Mesendoderm (in vitro differentiated cells): ENCODE measurements at regions not wholly inside any gene's neighbourhood (a gene's known extent, or its start where the extent isn't known, plus 50 kb on each side); places are given as distances from the start of the nearest gene placed in this dataset.

Source experiments
- DNase-seq: peaks from one replicate; pipeline ENCODE4 v3.0.0; 2013
- H2AK5ac ChIP-seq: 2 replicates; pipeline ENCODE4 v1.6.1; 2013; ENCODE audit warnings: low read length, inconsistent platforms
- H2BK120ac ChIP-seq: 2 replicates; pipeline ENCODE4 v1.6.1; 2013; ENCODE audit warnings: low read depth, mild to moderate bottlenecking, low read length, moderate library complexity, mixed read lengths
- H2BK15ac ChIP-seq: replicated peaks from 2 replicates; pipeline ENCODE4 v1.6.1; 2013; ENCODE audit warnings: low read depth, mild to moderate bottlenecking, moderate library complexity
- H2BK5ac ChIP-seq: 2 replicates; pipeline ENCODE4 v1.6.1; 2013; ENCODE audit warnings: low read length, inconsistent platforms
- H3K18ac ChIP-seq: 2 replicates; pipeline ENCODE4 v1.6.1; 2013; ENCODE audit warnings: mild to moderate bottlenecking, low read length, mixed read lengths
- H3K23ac ChIP-seq: one replicate; pipeline ENCODE4 v1.6.1; 2013; ENCODE audit warnings: low read length
- H3K27ac ChIP-seq: 2 replicates; pipeline ENCODE4 v1.5.1; 2013; ENCODE audit warnings: low read depth, mild to moderate bottlenecking, inconsistent platforms, low read length, moderate library complexity
- H3K27me3 ChIP-seq: 2 replicates; pipeline ENCODE4 v1.6.1; 2013; ENCODE audit warnings: low read length, control low read depth, mild to moderate bottlenecking, inconsistent platforms; ENCODE audit not compliant: insufficient read depth, poor library complexity
- H3K36me3 ChIP-seq: 2 replicates; pipeline ENCODE4 v1.6.1; 2013; ENCODE audit warnings: low read length, inconsistent platforms; ENCODE audit not compliant: control insufficient read depth, insufficient read depth
- H3K4ac ChIP-seq: one replicate; pipeline ENCODE4 v1.6.1; 2013; ENCODE audit warnings: low read depth, mild to moderate bottlenecking, low read length, moderate library complexity
- H3K4me1 ChIP-seq: 2 replicates; pipeline ENCODE4 v1.6.1; 2013; ENCODE audit warnings: low read depth, low read length, inconsistent platforms; ENCODE audit not compliant: control insufficient read depth
- H3K4me2 ChIP-seq: 2 replicates; pipeline ENCODE4 v1.6.1; 2013; ENCODE audit warnings: low read length
- H3K4me3 ChIP-seq: 2 replicates; pipeline ENCODE4 v1.5.1; 2013; ENCODE audit warnings: mild to moderate bottlenecking, low read length
- H3K56ac ChIP-seq: one replicate; pipeline ENCODE4 v1.6.1; 2013; ENCODE audit warnings: low read length
- H3K79me1 ChIP-seq: 2 replicates; pipeline ENCODE4 v1.6.1; 2013; ENCODE audit warnings: low read length, inconsistent platforms
- H3K79me2 ChIP-seq: 2 replicates; pipeline ENCODE4 v1.6.1; 2013; ENCODE audit warnings: mild to moderate bottlenecking, low read length; ENCODE audit not compliant: control insufficient read depth, insufficient read depth
- H3K9ac ChIP-seq: 2 replicates; pipeline ENCODE4 v1.6.1; 2013; ENCODE audit warnings: low read length, inconsistent platforms
- H4K5ac ChIP-seq: one replicate; pipeline ENCODE4 v1.6.1; 2013; ENCODE audit warnings: low read length
- H4K8ac ChIP-seq: one replicate; pipeline ENCODE4 v1.6.1; 2013; ENCODE audit warnings: low read depth, mild to moderate bottlenecking, control low read depth, low read length, moderate library complexity
- WGBS: extraction: QIAGEN DNeasy Blood & Tissue Kit; methylation state at CpG from one replicate; pipeline ENCODE4 v1.1.7; 2013; ENCODE audit warnings: low lambda C conversion rate, missing lambda C conversion rate; ENCODE audit not compliant: insufficient coverage; ENCODE audit errors: extremely low coverage; 5-methylcytosine and 5-hydroxymethylcytosine counted together

- Histone ChIP-seq H3K4me3 (no peak overlapping the region), H3K23ac (no peak overlapping the region), H4K5ac (no peak overlapping the region), H3K79me1 (no peaks in the 10 kb centered on the region), H2BK5ac (no peak overlapping the region), H3K4me1 (no peaks in the 10 kb centered on the region), H3K18ac (no peak overlapping the region), H3K56ac (no peak overlapping the region), H2BK15ac (no peak overlapping the region), H4K8ac (no peak overlapping the region), H2BK120ac (no peak overlapping the region), H3K79me2 (no peaks in the 10 kb centered on the region), H3K36me3 (no peaks in the 10 kb centered on the region), H3K9ac (no peak overlapping the region), H3K4ac (no peak overlapping the region), H3K27me3 (no peaks in the 10 kb centered on the region), H3K27ac (no peak overlapping the region), H2AK5ac (no peak overlapping the region), H3K4me2 (no peak overlapping the region)
- DNase-seq: no peak
- WGBS: no CpG with 5 or more reads among the region's 1 CpG
These were observed 331.9 kb upstream of the GRIA1 start for GRCh38 chr5:153158608-153159007.

GRCh38 chr5:153159616-153160015, 330.9 kb upstream of the GRIA1 start:
- H2BK15ac ChIP-seq: no peak overlapping the region
- no peaks in the 10 kb centered on the region for H3K4me1 ChIP-seq
- no peak overlapping the region for H2AK5ac ChIP-seq
- H2BK120ac ChIP-seq: no peak overlapping the region
- no peak overlapping the region for H2BK5ac ChIP-seq
- H3K79me1 ChIP-seq: no peaks in the 10 kb centered on the region
- DNase-seq: no peak
- H4K8ac ChIP-seq: no peak overlapping the region
- no peak overlapping the region for H3K4me2 ChIP-seq
- no peaks in the 10 kb centered on the region for H3K27me3 ChIP-seq
- no peak overlapping the region for H3K23ac ChIP-seq
- H3K56ac ChIP-seq: no peak overlapping the region
- no peak overlapping the region for H3K4ac ChIP-seq
- no peak overlapping the region for H3K4me3 ChIP-seq
- H3K27ac ChIP-seq: no peak overlapping the region
- no peak overlapping the region for H3K18ac ChIP-seq
- no peak overlapping the region for H3K9ac ChIP-seq
- WGBS: no CpG with 5 or more reads among the region's 3 CpGs
- no peaks in the 10 kb centered on the region for H3K36me3 ChIP-seq
- no peak overlapping the region for H4K5ac ChIP-seq
- H3K79me2 ChIP-seq: no peaks in the 10 kb centered on the region

DNA sequence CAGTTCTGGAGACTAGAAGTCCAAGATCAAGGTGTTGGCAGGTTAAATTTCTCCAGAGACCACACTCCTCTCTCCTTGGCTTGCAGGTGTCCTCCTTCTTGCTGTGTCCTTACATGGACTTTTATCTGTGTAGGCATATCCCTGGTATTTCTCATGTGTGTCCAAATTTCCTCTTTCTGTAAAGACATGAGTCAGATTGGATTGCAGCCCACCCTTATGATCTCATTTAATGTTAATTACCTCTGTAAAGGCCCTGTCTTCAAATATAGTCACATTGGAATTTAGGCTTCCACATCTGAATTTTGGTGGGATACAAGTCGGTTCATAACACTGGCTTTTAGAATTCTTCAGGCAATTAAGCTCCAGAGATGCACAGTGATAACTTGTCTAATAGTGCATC, 322.2 kb upstream of the GRIA1 start:
- H3K4me3 ChIP-seq: no peak overlapping the region
- no peak overlapping the region for H3K27ac ChIP-seq
- H2BK15ac ChIP-seq: no peak overlapping the region
- no peak overlapping the region for H4K8ac ChIP-seq
- no peak overlapping the region for H3K4ac ChIP-seq
- no peaks in the 10 kb centered on the region for H3K79me1 ChIP-seq
- H3K18ac ChIP-seq: no peak overlapping the region
- WGBS: no CpG with 5 or more reads among the region's 1 CpG
- no peak overlapping the region for H2AK5ac ChIP-seq
- no peak overlapping the region for H3K56ac ChIP-seq
- no peaks in the 10 kb centered on the region for H3K27me3 ChIP-seq
- H4K5ac ChIP-seq: no peak overlapping the region
- DNase-seq: no peak
- H2BK120ac ChIP-seq: no peak overlapping the region
- H3K4me2 ChIP-seq: no peak overlapping the region
- no peak overlapping the region for H2BK5ac ChIP-seq
- H3K9ac ChIP-seq: no peak overlapping the region
- no peaks in the 10 kb centered on the region for H3K36me3 ChIP-seq
- H3K79me2 ChIP-seq: no peaks in the 10 kb centered on the region
- no peak overlapping the region for H3K23ac ChIP-seq
- H3K4me1 ChIP-seq: no peaks in the 10 kb centered on the region

- H2BK15ac ChIP-seq: no peak overlapping the region
- H3K4me2 ChIP-seq: no peak overlapping the region
- no CpG with 5 or more reads among the region's 1 CpG for WGBS
These were observed 303.0 kb upstream of the GRIA1 start for GRCh38 chr5:153187503-153187902.

DNA sequence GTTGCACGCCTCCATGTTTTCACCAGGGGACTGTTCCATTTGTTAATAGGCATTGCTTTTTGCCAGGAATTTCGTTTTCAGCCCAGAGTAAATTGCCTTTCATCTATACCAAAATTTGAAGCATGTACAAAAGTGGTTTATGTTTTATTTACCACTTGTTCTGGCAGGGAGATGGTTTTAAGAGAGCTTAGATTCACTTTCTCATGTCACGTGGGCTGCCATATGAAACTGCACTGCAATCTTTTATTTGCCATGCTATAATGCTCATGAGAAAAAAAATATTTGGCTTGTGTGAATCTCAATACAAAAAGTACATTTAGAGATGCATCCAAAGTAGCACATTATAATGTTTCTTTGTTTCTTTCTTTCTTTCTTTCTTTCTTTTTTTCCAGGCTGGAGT, 284.1 kb upstream of the GRIA1 start:
- no peaks in the 10 kb centered on the region for H3K27me3 ChIP-seq
- no peak overlapping the region for H2AK5ac ChIP-seq
- H3K27ac ChIP-seq: no peak overlapping the region
- H4K8ac ChIP-seq: no peak overlapping the region
- H3K36me3 ChIP-seq: no peaks in the 10 kb centered on the region
- no peak overlapping the region for H2BK120ac ChIP-seq
- no peak overlapping the region for H3K18ac ChIP-seq
- H3K56ac ChIP-seq: no peak overlapping the region
- H3K4me3 ChIP-seq: no peak overlapping the region
- no peaks in the 10 kb centered on the region for H3K79me2 ChIP-seq
- H3K4me2 ChIP-seq: no peak overlapping the region
- H2BK5ac ChIP-seq: no peak overlapping the region
- no peak overlapping the region for H3K23ac ChIP-seq
- no peak for DNase-seq
- no peak overlapping the region for H3K4ac ChIP-seq
- H4K5ac ChIP-seq: no peak overlapping the region
- WGBS: no CpG with 5 or more reads among the region's 3 CpGs
- H3K4me1 ChIP-seq: no peaks in the 10 kb centered on the region
- no peak overlapping the region for H2BK15ac ChIP-seq
- H3K79me1 ChIP-seq: no peaks in the 10 kb centered on the region
- H3K9ac ChIP-seq: no peak overlapping the region

More at GRCh38 chr5:153187503-153187902, 303.0 kb upstream of the GRIA1 start:
- Histone ChIP-seq H3K56ac (no peak overlapping the region), H3K23ac (no peak overlapping the region), H3K4me3 (no peak overlapping the region), H3K79me1 (no peaks in the 10 kb centered on the region), H3K79me2 (no peaks in the 10 kb centered on the region), H4K5ac (no peak overlapping the region), H2BK5ac (no peak overlapping the region), H3K18ac (no peak overlapping the region), H2AK5ac (no peak overlapping the region), H3K9ac (no peak overlapping the region), H3K4ac (no peak overlapping the region), H3K27me3 (no peaks in the 10 kb centered on the region), H4K8ac (no peak overlapping the region), H3K4me1 (no peaks in the 10 kb centered on the region), H2BK120ac (no peak overlapping the region), H3K36me3 (no peaks in the 10 kb centered on the region), H3K27ac (no peak overlapping the region)
- DNase-seq: no peak

GRCh38 chr5:153209016-153209415, 281.5 kb upstream of the GRIA1 start:
- Histone ChIP-seq H3K4ac (no peak overlapping the region), H3K23ac (no peak overlapping the region), H3K4me2 (no peak overlapping the region), H3K36me3 (no peaks in the 10 kb centered on the region), H3K79me1 (no peaks in the 10 kb centered on the region), H2BK5ac (no peak overlapping the region), H4K8ac (no peak overlapping the region), H3K4me3 (no peak overlapping the region), H3K56ac (no peak overlapping the region), H3K27me3 (no peaks in the 10 kb centered on the region), H4K5ac (no peak overlapping the region), H3K4me1 (no peaks in the 10 kb centered on the region), H3K9ac (no peak overlapping the region), H3K79me2 (no peaks in the 10 kb centered on the region), H2AK5ac (no peak overlapping the region), H3K27ac (no peak overlapping the region), H3K18ac (no peak overlapping the region), H2BK15ac (no peak overlapping the region), H2BK120ac (no peak overlapping the region)
- no peak for DNase-seq
- WGBS: no CpG with 5 or more reads among the region's 3 CpGs
